GM18517 (cell line): ENCODE measurements at regions not wholly inside any gene's neighbourhood (a gene's known extent, or its start where the extent isn't known, plus 50 kb on each side); places are given as distances from the start of the nearest gene placed in this dataset.
"Not testable (repeated sequence)": the region's sequence is repeated elsewhere in the genome, so short reads cannot be mapped to it uniquely, and the experiment has no call there.

Experiments used
- ATAC-seq: cut with Tn5 transposase; IDR thresholded peaks from one replicate; pipeline ENCODE4 v1.9.1; 2021; ENCODE audit warnings: mild to moderate bottlenecking, moderate library complexity; ENCODE audit not compliant: unreplicated experiment

GRCh38 chr2:190150413-190150812 is 87.9 kb upstream of the MSTN start:
- ATAC-seq = no peak

DNA sequence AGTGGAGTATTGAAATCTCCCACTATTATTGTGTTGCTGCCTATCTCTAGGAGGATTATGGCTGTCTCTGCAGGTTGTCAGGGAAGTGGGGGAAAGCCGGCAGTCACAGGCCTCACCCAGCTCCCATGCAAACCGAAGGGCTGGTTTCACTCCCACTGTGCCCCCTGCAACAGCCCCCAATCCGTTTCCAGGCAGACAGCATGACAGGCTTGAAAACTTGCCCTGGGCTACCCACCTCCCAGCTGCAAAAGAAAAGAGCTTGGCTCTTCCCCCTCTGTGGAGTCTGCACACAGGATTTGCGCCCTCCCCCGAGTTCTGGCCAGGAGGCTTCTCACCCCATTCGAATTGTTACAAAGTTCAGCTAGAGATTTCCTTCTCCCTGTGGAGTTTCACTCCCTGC is 87.4 kb upstream of the MSTN start:
- no peak for ATAC-seq

DNA sequence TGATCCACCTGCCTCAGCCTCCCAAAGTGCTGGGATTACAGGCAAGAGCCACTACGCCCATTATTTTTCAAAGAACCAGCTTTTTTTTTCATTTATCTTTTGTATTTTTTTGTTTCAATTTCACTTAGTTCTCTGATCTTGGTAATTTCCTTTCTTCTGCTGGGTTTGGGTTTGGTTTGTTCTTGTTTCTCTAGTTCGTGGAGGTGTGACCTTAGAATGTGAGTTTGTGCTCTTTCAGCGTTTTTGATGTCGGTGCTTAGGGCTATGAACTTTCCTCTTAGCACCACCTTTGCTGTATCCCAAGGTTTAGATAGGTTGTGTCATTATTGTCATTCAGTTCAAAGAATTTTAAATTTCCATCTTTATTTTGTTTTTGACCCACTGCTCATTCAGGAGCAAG is 86.7 kb upstream of the MSTN start:
- no peak for ATAC-seq

DNA sequence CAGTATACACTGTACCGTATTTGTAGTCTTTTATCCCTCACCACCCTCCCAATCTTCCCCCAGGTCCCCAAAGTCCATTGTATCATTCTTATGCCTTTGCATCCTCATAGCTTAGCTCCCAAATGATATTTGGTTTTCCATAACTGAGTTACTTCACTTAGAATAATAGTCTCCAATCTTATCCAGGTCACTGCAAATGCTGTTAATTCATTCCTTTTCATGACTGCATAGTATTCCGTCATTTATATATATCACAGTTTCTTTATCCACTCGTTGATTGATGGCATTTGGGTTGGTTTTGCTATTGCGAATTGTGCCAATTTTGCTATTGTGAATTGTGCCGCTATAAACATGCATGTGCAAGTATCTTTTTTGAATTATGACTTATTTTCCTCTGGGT is 83.6 kb upstream of the MSTN start:
- not testable (repeated sequence) for ATAC-seq

GRCh38 chr2:190140474-190140873 is 77.9 kb upstream of the MSTN start:
- not testable (repeated sequence) for ATAC-seq

DNA sequence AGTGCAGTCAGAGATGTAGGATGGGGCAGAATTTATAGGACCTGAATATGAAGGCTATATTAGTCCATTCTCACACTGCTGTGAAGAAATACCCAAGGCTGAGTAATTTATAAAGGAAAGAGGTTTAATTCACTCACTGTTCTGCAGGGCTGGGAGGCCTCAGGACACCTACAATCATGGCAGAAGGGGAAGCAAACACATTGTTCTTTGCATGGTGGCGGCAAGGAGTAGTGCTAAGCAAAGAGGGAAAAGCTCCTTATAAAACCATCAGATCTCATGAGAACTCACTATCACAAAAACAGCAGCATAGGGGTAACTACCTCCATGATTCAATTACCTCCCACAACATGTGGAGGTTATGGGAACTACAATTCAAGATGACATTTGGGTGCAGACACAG is 76.8 kb upstream of the MSTN start:
- ATAC-seq = no peak

DNA sequence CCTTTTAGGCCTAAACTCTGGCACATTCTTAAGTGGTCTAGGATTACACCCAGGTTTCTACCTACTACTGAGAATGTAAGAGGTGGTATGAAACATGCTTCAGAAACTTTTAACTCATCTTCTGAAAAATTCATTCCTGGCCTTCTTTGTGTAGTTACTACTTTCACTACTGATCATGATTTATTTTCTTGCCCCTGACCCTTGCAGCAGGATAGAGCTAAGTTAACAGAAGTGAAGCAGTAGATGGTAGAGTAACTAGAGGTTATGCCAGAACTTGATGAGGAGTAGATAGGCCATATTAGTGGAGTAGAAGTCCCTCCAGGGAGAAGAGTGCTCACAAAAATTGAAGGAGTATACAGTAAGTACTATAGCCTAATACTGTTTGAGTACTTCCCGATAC is 75.5 kb upstream of the MSTN start:
- ATAC-seq = peak; percentile 36

DNA sequence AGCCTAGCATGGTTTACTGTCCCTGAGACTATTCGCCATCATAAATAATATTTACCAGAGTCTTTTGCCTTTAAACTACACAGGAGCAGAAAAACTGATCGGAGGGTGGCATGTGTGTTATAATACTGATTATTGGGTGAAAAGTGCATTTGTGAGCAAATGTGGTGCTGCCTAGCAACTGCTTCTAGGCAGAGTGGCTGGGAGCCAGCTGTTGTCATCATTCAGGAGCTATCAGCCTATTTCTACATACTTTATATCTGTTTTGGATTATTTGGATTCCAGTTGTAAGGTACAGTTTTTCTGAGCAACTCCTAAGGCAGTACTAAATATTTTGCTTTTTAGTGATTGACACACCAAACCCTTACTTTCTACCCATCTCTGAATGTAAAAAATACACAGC is 75.0 kb upstream of the MSTN start:
- no peak for ATAC-seq

GRCh38 chr2:190136825-190137224 is 74.3 kb upstream of the MSTN start:
- ATAC-seq = no peak

DNA sequence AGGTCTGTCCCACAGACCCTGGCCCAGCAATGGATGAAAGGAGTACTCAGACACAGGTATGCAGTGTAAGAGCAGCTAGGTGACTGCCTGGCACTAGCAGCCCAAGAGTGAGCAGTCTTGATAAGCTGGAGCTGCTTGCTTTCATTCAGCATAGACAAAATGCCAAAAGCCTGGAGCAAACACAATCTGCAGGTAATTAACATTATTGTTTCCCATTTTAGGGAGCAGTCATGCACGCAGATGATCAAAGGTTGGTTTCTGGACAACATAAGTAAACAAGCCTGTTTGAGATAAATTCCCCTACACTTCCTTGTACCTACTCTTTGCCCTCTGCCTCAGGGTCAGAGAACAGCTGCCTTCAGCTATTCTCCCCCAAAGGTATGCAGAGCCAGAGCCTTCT is 73.7 kb upstream of the MSTN start:
- ATAC-seq = no peak

DNA sequence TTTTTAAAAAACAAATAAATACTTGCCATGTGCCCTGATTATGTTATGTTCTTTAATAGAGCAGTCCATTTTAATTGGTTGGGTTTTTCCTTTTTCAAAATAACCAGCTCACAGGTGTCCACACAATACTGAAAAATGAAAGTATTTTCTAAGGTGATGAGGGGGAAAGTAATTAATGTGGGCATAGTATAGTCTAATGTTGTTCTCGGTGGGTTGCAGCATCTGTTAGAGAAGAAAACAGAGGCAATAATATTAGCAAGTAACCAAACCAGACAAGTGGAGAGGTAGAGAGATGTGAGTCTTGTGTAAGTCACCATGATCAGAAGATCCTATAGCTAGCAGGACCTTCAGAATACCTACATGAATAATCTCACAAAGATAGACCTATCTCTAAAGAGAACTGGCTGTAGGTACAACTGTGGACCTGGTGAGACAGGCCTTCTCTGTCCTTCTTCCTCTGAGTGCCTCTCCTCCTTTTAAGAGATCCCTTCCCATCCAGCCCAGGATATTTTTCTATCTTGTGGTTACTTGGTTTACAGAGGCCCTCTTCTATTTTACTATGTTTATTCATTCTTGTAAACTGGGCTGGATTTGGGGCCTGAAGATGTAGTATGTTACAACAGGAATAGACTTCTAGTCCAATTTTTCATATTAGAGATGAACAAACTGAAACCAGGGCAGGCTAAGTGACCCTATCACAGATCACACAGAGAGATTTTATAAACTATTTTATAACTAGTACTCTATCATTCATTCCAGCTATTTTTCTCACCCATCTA is 67.1 kb upstream of the MSTN start:
- ATAC-seq = peak; percentile 49

- ATAC-seq = no peak
Measured at GRCh38 chr2:190127651-190128050, 65.1 kb upstream of the MSTN start.

DNA sequence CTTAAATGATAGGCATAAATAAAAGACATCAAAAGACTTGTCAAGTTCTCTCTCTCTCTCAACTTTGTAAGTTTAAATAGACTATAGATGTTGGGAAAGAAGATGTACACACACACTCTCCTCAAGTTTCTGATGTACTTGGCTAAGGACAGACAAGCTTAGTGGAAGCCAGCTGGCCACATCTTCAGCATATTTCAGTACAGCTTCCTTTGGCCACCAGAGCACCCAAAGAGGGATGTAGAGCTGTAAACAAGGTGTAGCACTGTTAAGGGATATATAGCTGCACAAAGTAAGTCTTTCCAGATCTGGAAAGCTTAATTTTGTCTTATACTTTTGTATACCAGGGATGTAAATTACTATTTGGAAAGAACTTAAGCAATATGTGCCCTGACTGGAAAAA is 64.3 kb upstream of the MSTN start:
- ATAC-seq = no peak

DNA sequence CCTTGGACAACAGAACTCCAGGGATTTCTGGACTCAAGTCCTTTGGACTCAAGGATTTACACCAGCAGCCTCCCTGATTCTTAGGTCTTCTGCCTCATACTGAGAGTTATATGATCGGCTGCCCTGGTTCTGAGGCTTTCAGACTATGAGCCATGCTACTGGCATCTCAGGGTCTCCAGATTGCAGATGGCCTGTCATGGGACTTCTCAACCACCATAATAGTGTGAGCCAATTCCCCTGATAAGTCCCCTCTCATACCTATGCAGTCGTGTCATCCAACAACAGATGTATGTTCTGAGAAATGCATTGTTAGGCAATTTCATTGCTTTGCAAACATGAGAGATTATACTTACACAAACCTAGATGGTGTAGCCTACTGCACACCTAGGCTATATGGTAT is 61.4 kb upstream of the MSTN start:
- ATAC-seq = no peak

DNA sequence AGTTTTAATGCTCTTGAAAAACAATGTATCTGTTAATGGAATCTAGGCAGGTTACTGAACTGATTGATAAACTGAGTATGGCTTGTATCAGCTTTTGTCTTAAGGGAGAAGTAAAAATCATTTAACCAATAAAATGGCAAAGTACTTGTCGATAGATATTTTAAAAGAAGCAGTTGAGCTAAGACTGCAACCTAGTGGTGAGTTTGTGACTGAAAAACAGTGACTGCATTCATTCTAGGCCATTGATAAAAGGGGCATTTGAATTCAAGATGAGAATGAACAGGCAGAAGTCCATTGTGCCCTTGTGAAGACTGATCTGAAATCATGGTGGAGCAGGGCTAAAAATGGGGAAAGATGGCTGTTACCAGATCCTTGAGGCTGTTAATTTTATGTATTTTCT is 59.4 kb upstream of the MSTN start:
- ATAC-seq = peak; percentile 76

DNA sequence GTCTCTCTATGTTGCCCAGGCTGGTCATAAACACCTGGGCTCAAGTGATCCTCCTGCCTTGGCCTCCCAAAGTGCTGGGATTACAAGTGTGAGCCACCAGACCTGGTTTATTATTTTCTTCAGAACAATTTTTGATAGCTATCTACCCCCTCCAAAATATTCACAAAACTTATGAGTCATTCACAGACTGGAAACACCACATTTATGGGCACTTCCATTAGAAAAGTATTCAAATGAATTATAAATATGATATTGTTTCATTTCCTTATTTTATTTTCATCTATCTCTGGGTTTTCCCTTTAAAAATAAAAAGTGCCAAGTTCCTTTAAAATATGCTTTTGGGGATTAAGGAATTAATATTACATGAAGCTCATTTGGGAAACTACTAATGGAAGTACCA is 58.8 kb upstream of the MSTN start:
- no peak for ATAC-seq

- ATAC-seq = no peak
Measured at GRCh38 chr2:190119923-190120590, 57.5 kb upstream of the MSTN start.

DNA sequence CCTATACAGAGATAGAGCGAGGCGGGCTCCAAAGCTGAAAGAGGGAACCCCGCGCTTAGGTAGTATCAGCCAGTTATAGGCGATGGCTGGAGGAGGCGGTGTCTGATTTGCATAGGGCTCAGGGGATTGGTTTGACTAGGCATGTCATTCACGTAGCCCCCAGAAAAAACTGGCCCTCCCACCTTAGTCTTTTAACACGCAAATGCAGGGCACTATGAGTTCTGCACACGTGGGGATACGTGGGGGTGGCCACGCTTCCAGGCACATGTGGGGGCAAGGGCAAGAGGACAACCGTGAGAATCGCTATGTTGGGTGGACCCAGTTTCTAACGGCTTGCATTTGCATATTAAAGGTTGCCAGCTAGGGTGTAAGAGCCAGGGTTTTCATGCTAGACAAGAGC is 56.7 kb upstream of the MSTN start:
- no peak for ATAC-seq

DNA sequence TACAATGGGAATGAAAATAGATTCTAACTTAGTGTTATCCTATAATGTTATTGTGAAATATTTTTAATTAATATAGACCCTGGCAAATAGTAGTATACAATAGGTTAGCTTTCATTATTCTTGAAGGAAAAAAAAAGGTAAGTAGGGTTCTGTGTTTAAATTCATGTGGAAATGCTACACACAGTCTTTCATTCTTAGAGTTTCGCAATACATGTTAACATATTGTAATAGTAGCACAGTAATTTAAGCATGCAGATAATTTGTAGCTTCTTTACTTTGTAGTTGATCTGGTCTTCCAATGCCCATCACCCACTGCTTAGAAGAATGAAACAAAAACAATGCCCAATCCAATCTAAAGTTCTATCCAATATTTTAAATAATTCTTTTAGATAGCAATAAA is 54.8 kb upstream of the MSTN start:
- no peak for ATAC-seq

- ATAC-seq = no peak
Measured at GRCh38 chr2:190113000-190113399, 50.5 kb upstream of the MSTN start.
